DND-41 (cell line): ENCODE measurements at regions not wholly inside any gene's neighbourhood (a gene's known extent, or its start where the extent isn't known, plus 50 kb on each side); places are given as distances from the start of the nearest gene placed in this dataset.

Experiments
- ATAC-seq: fragments of 200-7000 bp; cut with Tn5 transposase; 3 replicates; pipeline ENCODE4 v1.9.1; 2021; ENCODE audit warnings: low read depth; ENCODE audit not compliant: insufficient read depth
- DNase-seq: peaks from one replicate; pipeline ENCODE4 v3.0.0-alpha.2; 2020
- H2AFZ ChIP-seq: 2 replicates; pipeline ENCODE4 v1.6.0; 2012; ENCODE audit warnings: low read depth, low read length
- H3K27ac ChIP-seq: 2 replicates; pipeline ENCODE4 v1.5.1; 2012; ENCODE audit warnings: low read length, inconsistent platforms
- H3K27me3 ChIP-seq: fragments of 200-600 bp; sonication (generic); 2 replicates; pipeline ENCODE4 v1.6.0; 2012; ENCODE audit warnings: low read length, mild to moderate bottlenecking, inconsistent platforms; ENCODE audit not compliant: insufficient read depth, poor library complexity
- H3K36me3 ChIP-seq: 2 replicates; pipeline ENCODE4 v1.5.1; 2012; ENCODE audit warnings: low read length, inconsistent platforms; ENCODE audit not compliant: insufficient read depth
- H3K4me1 ChIP-seq: 2 replicates; pipeline ENCODE4 v1.5.1; 2012; ENCODE audit warnings: mild to moderate bottlenecking, low read length; ENCODE audit not compliant: insufficient read depth
- H3K4me2 ChIP-seq: 2 replicates; pipeline ENCODE4 v1.6.0; 2012; ENCODE audit warnings: mild to moderate bottlenecking, moderate library complexity, low read length, inconsistent platforms; ENCODE audit not compliant: insufficient read depth
- H3K4me3 ChIP-seq, 2 experiments: fragments of 200-600 bp in 1 of 2; shearing (Covaris generic) in 1 of 2; 2 replicates each; pipeline ENCODE4 v1.5.1; 2012 to 2016; ENCODE audit warnings: inconsistent platforms in 2 of 2, low read length in 2 of 2, mild to moderate bottlenecking in 2 of 2, low read depth in 1 of 2, moderate library complexity in 1 of 2
- H3K79me2 ChIP-seq: 2 replicates; pipeline ENCODE4 v1.6.0; 2012; ENCODE audit warnings: low read length, inconsistent platforms; ENCODE audit not compliant: insufficient read depth
- H3K9ac ChIP-seq: 2 replicates; pipeline ENCODE4 v1.6.0; 2012; ENCODE audit warnings: low read depth, mild to moderate bottlenecking, inconsistent platforms, low read length, moderate library complexity
- H3K9me3 ChIP-seq: 2 replicates; pipeline ENCODE4 v1.5.1; 2012; ENCODE audit warnings: low read length, moderate library complexity, mild to moderate bottlenecking, inconsistent platforms; ENCODE audit not compliant: insufficient read depth, severe bottlenecking
- H4K20me1 ChIP-seq: 2 replicates; pipeline ENCODE4 v1.6.0; 2012; ENCODE audit warnings: low read length; ENCODE audit not compliant: insufficient read depth
- CTCF ChIP-seq: IDR thresholded peaks from 2 replicates; pipeline ENCODE4 v1.5.1; 2012; ENCODE audit warnings: borderline replicate concordance, low read length, moderate library complexity, mild to moderate bottlenecking; ENCODE audit not compliant: poor library complexity, severe bottlenecking; ENCODE audit errors: extremely low read depth
- EZH2 ChIP-seq: IDR thresholded peaks from 3 replicates; pipeline ENCODE4 v1.6.1; 2012; ENCODE audit warnings: borderline replicate concordance, low read depth, mild to moderate bottlenecking, moderate library complexity, low read length, inconsistent platforms; ENCODE audit not compliant: severe bottlenecking

GRCh38 chr3:101069901-101070798 lies 76.9 kb upstream of the ABI3BP start:
- DNase-seq, result peak; percentile 63
- H3K9ac ChIP-seq, result no peak overlapping the region

GRCh38 chr3:101068876-101069606 lies 75.8 kb upstream of the ABI3BP start:
- Histone ChIP-seq H3K9ac (no peak overlapping the region), H3K27me3 (no peaks in the 10 kb centered on the region), H3K79me2 (no peaks in the 10 kb centered on the region), H4K20me1 (no peaks in the 10 kb centered on the region), H2AFZ (no peak overlapping the region), H3K27ac (no peak overlapping the region), H3K4me1 (no peaks in the 10 kb centered on the region), H3K4me3 (no peak overlapping the region), H3K4me2 (no peak overlapping the region), H3K36me3 (no peaks in the 10 kb centered on the region), H3K9me3 (no peaks in the 10 kb centered on the region)
- TF ChIP-seq EZH2 (no peak), CTCF (no peak)
- ATAC-seq (no peak), DNase-seq (no peak)

More at GRCh38 chr3:101069901-101070798, 76.9 kb upstream of the ABI3BP start:
- TF ChIP-seq EZH2 (no peak), CTCF (peak; percentile 83)
- no peaks in the 10 kb centered on the region for H3K36me3 ChIP-seq
- no peak overlapping the region for H3K27ac ChIP-seq
- H3K9me3 ChIP-seq, result no peaks in the 10 kb centered on the region
- ATAC-seq, result peak; percentile 93
- no peaks in the 10 kb centered on the region for H3K79me2 ChIP-seq
- no peaks in the 10 kb centered on the region for H4K20me1 ChIP-seq
- no peak overlapping the region for H3K4me2 ChIP-seq
- H2AFZ ChIP-seq, result peak overlapping the region; percentile 30; the same call in 1 of the 2 replicates
- H3K27me3 ChIP-seq, result no peaks in the 10 kb centered on the region
- H3K4me1 ChIP-seq, result no peaks in the 10 kb centered on the region
- no peak overlapping the region for H3K4me3 ChIP-seq

GRCh38 chr3:101066711-101067129 lies 73.5 kb upstream of the ABI3BP start:
- TF ChIP-seq EZH2, result no peak
- no peak for TF ChIP-seq CTCF
- no peak overlapping the region for H3K4me2 ChIP-seq

More at GRCh38 chr3:101066711-101067129, 73.5 kb upstream of the ABI3BP start:
- Histone ChIP-seq H3K79me2 (no peaks in the 10 kb centered on the region), H4K20me1 (no peaks in the 10 kb centered on the region), H3K9ac (no peak overlapping the region), H3K27me3 (no peaks in the 10 kb centered on the region), H3K4me1 (no peaks in the 10 kb centered on the region), H3K9me3 (no peaks in the 10 kb centered on the region), H2AFZ (no peak overlapping the region), H3K27ac (no peak overlapping the region), H3K4me3 (no peak overlapping the region), H3K36me3 (no peaks in the 10 kb centered on the region)
- ATAC-seq (no peak), DNase-seq (no peak)
